ENCODE measurements at regions not wholly inside any gene's neighbourhood (a gene's known extent, or its start where the extent isn't known, plus 50 kb on each side); places are given as distances from the start of the nearest gene placed in this dataset.

DNA sequence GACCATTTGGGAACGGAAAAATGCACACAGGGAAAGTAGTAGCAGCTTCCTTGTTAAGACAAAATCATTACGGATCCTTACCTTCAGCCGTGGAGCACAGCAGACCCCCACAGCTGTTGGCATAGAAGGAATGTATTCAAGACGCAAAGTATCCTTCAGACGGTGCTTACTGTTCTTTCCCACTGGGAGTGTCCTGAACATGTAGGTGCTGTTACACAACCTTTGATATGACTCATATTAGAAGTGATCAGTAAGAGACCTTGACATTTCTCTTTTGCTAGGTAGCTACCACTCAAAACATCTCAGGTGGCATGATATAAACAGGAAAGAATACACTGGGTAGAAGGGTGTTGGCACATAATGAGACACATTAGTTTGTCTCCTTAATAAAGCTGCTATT, 154.0 kb upstream of the FMR1 start:
- no peaks in the 10 kb centered on the region for H3K36me3 ChIP-seq (ENCODE audit: control insufficient read depth, insufficient read depth, low read length)
- H3K14ac ChIP-seq (replicated peaks; ENCODE audit: low read depth, low read length): no peak overlapping the region
- H3K79me1 ChIP-seq (ENCODE audit: low read depth in 1 of 2, low read length in 2 of 2): no peaks in the 10 kb centered on the region
- H2BK120ac ChIP-seq (ENCODE audit: low read depth, low read length): no peak overlapping the region
- no peaks in the 10 kb centered on the region for H3K9me1 ChIP-seq (ENCODE audit: insufficient read depth, low read length)
- H2AK5ac ChIP-seq (ENCODE audit: low read depth, low read length): no peak overlapping the region
- no peak overlapping the region for H4K91ac ChIP-seq (ENCODE audit: insufficient read depth, low read depth, low read length)
- no peaks in the 10 kb centered on the region for H3K4me1 ChIP-seq (ENCODE audit: control insufficient read depth, insufficient read depth, low read length)
- in situ Hi-C loops (cut with MboI; ENCODE audit: low sequenced_read_pairs) (no loop called here), dilution Hi-C loops (cut with HindIII; ENCODE audit: low sequenced_read_pairs, unreplicated experiment) (no loop called here), intact Hi-C loops (cut with micrococcal nuclease) (no loop called here)
- H3K9ac ChIP-seq (ENCODE audit: low read depth, low read length): no peak overlapping the region
- no peak overlapping the region for H3K23ac ChIP-seq (ENCODE audit: low read depth, low read length)
- peaks cover 5% of the 10 kb centered on the region; the same call in 1 of the 2 replicates for H3K9me3 ChIP-seq (ENCODE audit: control insufficient read depth, insufficient read depth, low read length)
- no peak overlapping the region for H2AFZ ChIP-seq (replicated peaks; ENCODE audit: low read length, poor library complexity)
- H3K56ac ChIP-seq (ENCODE audit: extremely low read depth, insufficient read depth, low read length): no peak overlapping the region
- H3K18ac ChIP-seq (ENCODE audit: low read depth, low read length): no peak overlapping the region
- no peak overlapping the region for H2BK15ac ChIP-seq (ENCODE audit: low read depth, low read length)
- no peak overlapping the region for H3K4me2 ChIP-seq (ENCODE audit: low read depth, low read length)
- TF ChIP-seq RCOR1 (IDR thresholded peaks at IDR 0.05; ENCODE audit: insufficient replicate concordance, low read length) (no peak), NFE2L2 (IDR thresholded peaks at IDR 0.05; ENCODE audit: low read depth, low read length) (no peak), CHD1 (IDR thresholded peaks at IDR 0.05; ENCODE audit: low read depth, low read length) (no peak)
- TF ChIP-seq, protein P1, sequence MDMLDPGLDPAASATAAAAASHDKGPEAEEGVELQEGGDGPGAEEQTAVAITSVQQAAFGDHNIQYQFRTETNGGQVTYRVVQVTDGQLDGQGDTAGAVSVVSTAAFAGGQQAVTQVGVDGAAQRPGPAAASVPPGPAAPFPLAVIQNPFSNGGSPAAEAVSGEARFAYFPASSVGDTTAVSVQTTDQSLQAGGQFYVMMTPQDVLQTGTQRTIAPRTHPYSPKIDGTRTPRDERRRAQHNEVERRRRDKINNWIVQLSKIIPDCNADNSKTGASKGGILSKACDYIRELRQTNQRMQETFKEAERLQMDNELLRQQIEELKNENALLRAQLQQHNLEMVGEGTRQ (IDR thresholded peaks at IDR 0.05; ENCODE audit: low read depth, low read length): no peak
- BruUV-seq (replicated peaks): no TSS peak
- ChIA-PET CTCF (no interaction called here), POLR2A (ENCODE audit: unreplicated experiment) (no interaction called here)
- H4K8ac ChIP-seq (ENCODE audit: low read depth in 2 of 2, low read length in 2 of 2): no peak overlapping the region
- H3K27me3 ChIP-seq (ENCODE audit: control insufficient read depth, insufficient read depth, low read length): no peaks in the 10 kb centered on the region
- ATAC-seq (ENCODE audit: low read depth): no peak
- H3K27ac ChIP-seq (ENCODE audit: insufficient read depth, low read length): no peak overlapping the region
- no peak overlapping the region for H2AK9ac ChIP-seq (replicated peaks; ENCODE audit: low read depth, low read length, poor library complexity)
- H3K4ac ChIP-seq (ENCODE audit: low read depth, low read length): no peak overlapping the region
- no peak overlapping the region for H3K4me3 ChIP-seq (ENCODE audit: insufficient read depth, low read depth, low read length)
- WGBS, 2 experiments (ENCODE audit: extremely low coverage in 2 of 2, insufficient read length in 1 of 2): 0% methylated on average over 1 of the region's 5 CpGs; no CpG with 5 or more reads in 1 of the 2 experiments
- no peak overlapping the region for H2BK20ac ChIP-seq (ENCODE audit: low read depth, low read length)
- H4K20me1 ChIP-seq (ENCODE audit: insufficient read depth, low read length): no peaks in the 10 kb centered on the region
- no peak overlapping the region for H2BK5ac ChIP-seq (ENCODE audit: low read depth, low read length, poor library complexity, severe bottlenecking)
- H4K5ac ChIP-seq (ENCODE audit: low read depth, low read length): no peak overlapping the region
- DNase-seq: no peak

Measured in IMR-90 (cell line).